ENCODE measurements at regions not wholly inside any gene's neighbourhood (a gene's known extent, or its start where the extent isn't known, plus 50 kb on each side); places are given as distances from the start of the nearest gene placed in this dataset.
"Not testable (repeated sequence)": the region's sequence is repeated elsewhere in the genome, so short reads cannot be mapped to it uniquely, and the experiment has no call there.

DNA sequence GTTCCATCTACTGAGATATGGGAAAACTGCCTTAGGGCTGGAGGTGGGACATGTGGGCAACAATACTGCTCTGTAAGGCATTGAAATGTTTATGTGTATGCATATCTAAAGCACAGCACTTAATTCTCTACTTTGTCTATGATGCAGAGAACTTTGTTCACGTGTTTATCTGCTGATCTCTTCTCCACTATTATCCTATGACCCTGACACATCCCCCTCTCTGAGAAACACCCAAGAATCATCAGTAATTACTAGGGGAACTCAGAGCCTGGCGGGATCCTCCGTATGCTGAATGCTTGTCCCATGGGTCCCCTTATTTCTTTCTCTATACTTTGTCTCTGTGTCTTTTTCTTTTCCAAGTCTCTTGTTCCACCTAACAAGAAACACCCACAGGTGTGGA is 63.8 kb downstream of the OR4A15 start:
- not testable (repeated sequence) for DNase-seq (ENCODE audit: low read depth); H3K4me3 ChIP-seq (ENCODE audit: low read depth, low read length)

GRCh38 chr11:55457641-55458040 is 89.9 kb downstream of the OR4A15 start:
- H3K4me3 ChIP-seq (ENCODE audit: low read depth, low read length), result no peak overlapping the region
- no peak for TF ChIP-seq POLR2A (IDR thresholded peaks at IDR 0.05; ENCODE audit: extremely low read depth, insufficient read length)
- TF ChIP-seq, protein P1, sequence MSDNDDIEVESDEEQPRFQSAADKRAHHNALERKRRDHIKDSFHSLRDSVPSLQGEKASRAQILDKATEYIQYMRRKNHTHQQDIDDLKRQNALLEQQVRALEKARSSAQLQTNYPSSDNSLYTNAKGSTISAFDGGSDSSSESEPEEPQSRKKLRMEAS (IDR thresholded peaks at IDR 0.05; ENCODE audit: low read depth, low read length), result no peak
- no peak for DNase-seq (ENCODE audit: low read depth)

DNA sequence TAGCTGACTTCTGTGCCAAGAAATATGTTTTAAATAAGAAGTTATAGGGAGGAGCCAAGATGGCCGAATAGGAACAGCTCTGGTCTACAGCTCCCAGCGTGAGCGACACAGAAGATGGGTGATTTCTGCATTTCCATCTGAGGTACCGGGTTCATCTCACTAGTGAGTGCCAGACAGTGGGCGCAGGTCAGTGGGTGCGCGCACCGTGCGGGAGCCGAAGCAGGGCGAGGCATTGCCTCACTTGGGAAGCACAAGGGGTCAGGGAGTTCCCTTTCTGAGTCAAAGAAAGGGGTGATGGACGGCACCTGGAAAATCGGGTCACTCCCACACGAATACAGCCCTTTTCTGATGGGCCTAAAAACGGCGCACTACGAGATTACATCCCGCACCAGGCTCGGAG is 92.1 kb downstream of the OR4A15 start:
- H3K4me3 ChIP-seq (ENCODE audit: low read depth, low read length); DNase-seq (ENCODE audit: low read depth): not testable (repeated sequence)

- TF ChIP-seq POLR2A (IDR thresholded peaks at IDR 0.05; ENCODE audit: extremely low read depth, insufficient read length) (no peak), CTCF (IDR thresholded peaks at IDR 0.05; ENCODE audit: low read depth, low read length) (no peak), MYC (IDR thresholded peaks at IDR 0.05; ENCODE audit: low read depth, low read length) (no peak)
- TF ChIP-seq, protein P1 (IDR thresholded peaks at IDR 0.05; ENCODE audit: low read depth, low read length), result no peak
- no peak for DNase-seq (ENCODE audit: low read depth)
- H3K4me3 ChIP-seq (ENCODE audit: low read depth, low read length), result no peak overlapping the region
Observed at GRCh38 chr11:55474321-55474720, 79.9 kb upstream of the OR4C15 start.

DNA sequence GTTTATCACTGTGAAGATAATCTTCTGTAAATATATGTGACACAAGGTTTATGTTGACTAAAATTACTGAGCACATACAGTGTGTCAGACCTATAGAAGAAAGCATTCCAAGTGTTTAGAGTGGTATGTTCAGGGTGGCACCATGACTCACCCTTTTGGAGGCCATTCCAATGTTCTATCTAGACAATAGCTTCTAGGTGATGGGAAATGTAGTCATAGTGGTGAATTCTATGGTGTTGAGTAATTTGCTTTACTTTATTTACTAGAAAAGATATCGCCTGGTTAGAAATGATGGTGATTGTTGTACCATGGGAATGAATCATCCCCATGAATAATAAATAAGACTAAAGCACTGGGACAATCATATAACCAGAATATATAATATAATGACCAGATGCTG is 72.9 kb upstream of the OR4C15 start:
- no peak for DNase-seq (ENCODE audit: low read depth)
- TF ChIP-seq MYC (IDR thresholded peaks at IDR 0.05; ENCODE audit: low read depth, low read length), result no peak
- TF ChIP-seq, protein P1 (IDR thresholded peaks at IDR 0.05; ENCODE audit: low read depth, low read length), result no peak
- no peak for TF ChIP-seq CTCF (IDR thresholded peaks at IDR 0.05; ENCODE audit: low read depth, low read length)
- TF ChIP-seq POLR2A (IDR thresholded peaks at IDR 0.05; ENCODE audit: extremely low read depth, insufficient read length), result no peak

DNA sequence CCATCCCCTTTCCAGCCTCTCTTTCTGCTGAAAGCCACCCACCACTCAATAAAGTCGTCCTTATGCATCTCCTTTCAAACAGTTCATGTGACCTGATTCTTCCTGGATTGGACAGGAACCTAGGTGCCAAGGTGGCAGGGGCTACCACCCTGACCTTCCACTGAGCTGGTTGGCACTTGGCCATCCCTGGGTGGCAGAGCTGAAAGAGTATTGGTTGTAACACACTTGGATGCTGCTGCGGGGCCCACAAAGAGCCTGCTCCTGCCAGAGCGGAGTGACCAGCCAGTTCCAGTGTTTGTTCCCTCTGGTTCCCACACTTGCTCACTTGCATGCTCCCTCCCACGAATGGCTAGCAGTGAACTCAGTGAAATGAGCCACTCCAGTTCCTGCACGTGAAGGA is 57.2 kb upstream of the OR4C15 start:
- no peak overlapping the region for H3K4me3 ChIP-seq (ENCODE audit: low read depth, low read length)
- DNase-seq (ENCODE audit: low read depth), result no peak
- TF ChIP-seq MYC (IDR thresholded peaks at IDR 0.05; ENCODE audit: low read depth, low read length) (no peak), CTCF (IDR thresholded peaks at IDR 0.05; ENCODE audit: low read depth, low read length) (no peak), POLR2A (IDR thresholded peaks at IDR 0.05; ENCODE audit: extremely low read depth, insufficient read length) (no peak)
- TF ChIP-seq, protein P1 (IDR thresholded peaks at IDR 0.05; ENCODE audit: low read depth, low read length), result no peak

More for the DNA sequence above, 72.9 kb upstream of the OR4C15 start:
- H3K4me3 ChIP-seq (ENCODE audit: low read depth, low read length), result no peak overlapping the region

DNA sequence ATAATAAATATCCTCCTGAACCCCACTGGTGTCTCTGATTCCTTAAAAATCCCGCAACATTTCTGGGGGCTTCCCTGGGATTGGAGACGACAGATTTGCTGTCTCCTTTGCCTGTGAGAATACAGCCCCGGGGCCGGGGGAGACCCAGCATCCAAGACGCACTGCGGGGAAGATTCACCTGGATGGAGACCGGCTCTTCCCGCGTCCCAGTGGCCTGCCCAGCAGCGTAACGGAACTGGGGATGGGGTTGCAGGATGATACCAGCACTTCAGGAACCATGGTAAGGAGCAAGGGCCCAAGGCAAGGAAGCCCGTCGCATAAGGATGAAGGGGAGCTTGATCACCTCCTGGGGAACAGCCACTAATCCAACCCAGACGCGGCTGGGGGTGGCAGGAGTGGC is 53.3 kb upstream of the OR4C15 start:
- no peak for DNase-seq (ENCODE audit: low read depth)

More for the DNA sequence above, 53.3 kb upstream of the OR4C15 start:
- TF ChIP-seq POLR2A (IDR thresholded peaks at IDR 0.05; ENCODE audit: extremely low read depth, insufficient read length), result no peak
- TF ChIP-seq, protein P1 (IDR thresholded peaks at IDR 0.05; ENCODE audit: low read depth, low read length), result no peak
- no peak for TF ChIP-seq CTCF (IDR thresholded peaks at IDR 0.05; ENCODE audit: low read depth, low read length)
- TF ChIP-seq MYC (IDR thresholded peaks at IDR 0.05; ENCODE audit: low read depth, low read length), result no peak
- H3K4me3 ChIP-seq (ENCODE audit: low read depth, low read length), result no peak overlapping the region
